HG02678 (cell line): ENCODE measurements at regions not wholly inside any gene's neighbourhood (a gene's known extent, or its start where the extent isn't known, plus 50 kb on each side); places are given as distances from the start of the nearest gene placed in this dataset.

Source experiments
- ATAC-seq: cut with Tn5 transposase; IDR thresholded peaks from one replicate; pipeline ENCODE4 v1.9.1; 2021; ENCODE audit warnings: mild to moderate bottlenecking, moderate library complexity; ENCODE audit not compliant: unreplicated experiment

DNA sequence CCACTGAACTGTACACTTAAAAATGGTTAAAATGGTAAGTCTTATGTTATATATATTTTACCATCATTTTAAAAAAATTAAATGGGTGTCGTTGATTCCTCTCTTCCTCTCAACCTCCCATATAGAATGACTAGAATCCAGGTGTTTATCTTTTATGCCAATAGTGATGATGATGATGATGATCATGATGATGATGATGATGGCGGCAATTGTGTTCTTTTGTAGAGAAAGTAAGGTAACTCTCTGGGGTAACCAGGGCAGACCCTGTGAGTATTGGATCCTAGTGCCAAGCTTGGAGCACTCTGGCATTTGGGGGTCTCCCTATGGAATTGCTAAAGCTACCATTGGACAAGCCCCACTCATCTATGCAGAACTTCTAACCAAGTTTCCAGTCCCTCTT is 113.6 kb downstream of the GLI2 start:
- ATAC-seq: no peak

DNA sequence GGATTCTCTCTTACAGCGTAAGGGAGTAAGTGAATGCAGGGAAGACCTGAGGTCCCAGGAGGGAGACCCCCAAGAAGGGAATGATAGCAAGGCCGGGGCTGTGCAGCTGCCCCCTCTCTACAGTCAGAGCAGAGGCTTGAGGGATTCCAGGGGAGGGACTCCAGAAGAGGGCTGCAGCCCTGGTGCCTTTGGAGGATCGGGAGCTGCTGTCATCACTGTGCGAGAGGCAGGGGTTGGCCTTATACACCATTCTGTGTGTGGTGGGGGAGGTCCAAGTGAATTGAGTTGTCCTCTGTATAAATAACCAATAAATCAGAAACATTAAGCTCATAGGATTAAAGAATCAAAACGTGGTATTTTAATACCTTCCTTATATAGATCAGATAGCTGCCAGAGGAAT is 114.9 kb downstream of the GLI2 start:
- ATAC-seq: no peak

DNA sequence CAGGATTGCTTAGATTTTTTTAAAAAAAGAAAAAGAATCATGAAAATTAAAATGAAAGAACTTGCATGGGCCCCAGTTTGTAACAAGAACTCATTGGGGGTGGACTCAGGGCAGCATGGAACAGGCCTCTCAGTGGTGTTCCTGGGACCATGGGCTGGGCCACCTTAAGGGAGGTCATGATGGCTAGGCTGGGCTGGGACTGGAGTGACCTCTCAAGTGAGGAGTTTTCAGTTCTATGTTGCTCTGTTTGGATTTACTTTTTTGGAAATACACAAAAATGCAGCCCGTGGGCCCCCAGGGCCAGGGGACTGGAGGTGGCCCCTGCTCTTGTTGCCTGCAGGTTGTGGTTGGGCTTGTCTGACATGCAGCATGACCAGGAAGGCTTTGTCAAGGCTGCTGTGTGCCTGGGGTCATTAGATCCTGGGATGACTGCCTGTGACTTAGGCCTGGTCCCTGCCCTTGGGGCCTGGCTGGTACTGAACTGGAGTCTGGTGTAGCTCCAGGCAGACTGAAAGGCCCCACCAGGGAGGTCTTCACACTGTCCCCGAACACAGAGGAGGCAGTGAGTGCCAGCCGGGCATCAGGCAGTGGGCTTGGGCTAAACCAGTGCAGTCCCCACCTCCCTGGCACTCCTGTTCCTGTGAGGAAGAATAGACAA is 115.6 kb downstream of the GLI2 start:
- no peak for ATAC-seq

DNA sequence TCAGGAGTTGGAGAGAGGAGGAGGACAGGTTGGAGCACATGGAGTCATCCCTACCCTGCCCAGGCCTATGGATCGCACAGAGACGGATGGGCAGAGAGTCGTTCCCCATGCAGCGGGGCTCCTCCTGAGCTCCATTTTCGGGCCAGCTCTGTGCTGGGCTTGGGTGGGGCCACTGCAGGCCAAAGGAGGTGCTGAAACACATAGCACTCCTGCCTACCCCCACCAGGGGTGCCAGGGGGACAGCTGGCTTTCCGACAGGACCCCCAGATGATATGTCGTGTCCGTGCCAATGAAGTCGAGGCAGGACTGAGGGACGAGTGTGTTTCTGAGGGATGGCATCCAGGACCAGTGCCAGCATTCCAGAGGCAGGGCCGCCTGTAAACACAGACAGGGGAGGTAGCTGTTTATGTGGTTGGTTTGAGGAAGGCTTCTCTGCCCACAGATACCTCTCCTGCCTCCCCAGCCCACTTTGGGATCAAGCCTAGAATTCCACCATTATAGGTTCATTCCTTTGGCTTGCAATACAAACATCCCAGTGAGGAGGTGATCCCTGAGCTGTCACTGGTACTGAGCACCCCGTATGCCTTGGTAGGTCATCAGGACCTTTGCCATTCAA is 116.6 kb downstream of the GLI2 start:
- ATAC-seq: no peak

DNA sequence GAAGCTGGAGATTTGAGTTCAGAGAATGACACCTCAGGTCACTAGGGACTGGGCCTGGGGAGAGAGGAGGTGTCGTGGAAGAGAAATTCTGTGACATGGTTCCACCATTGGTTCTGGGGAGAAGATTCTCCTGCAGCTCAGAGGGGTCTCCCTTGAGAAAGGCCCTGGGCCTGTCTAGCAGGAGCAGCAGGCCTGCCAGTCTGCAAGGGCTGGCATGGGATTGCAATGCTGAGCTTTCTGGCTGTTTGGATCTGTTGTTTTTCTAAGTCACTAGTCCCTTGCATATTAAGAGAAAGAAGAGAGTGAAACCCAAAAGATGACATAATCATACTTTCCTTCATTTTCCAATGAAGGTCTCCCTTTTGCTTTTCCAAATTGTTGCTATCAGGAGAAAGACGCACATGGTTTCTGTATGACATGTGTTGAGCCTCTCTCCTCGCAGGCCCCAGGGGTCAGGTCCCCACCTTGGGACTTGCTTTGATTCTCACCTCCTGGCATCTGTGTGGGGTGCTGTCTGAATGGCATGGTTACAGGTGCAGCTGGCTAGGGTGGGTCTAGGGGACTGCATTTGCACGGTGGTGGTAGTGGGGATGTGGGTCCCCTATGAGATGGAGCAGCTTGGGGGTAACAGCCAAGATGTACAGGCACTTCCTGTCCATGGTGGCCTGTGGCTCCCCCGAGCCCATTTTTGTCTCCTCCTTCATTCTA is 117.8 kb downstream of the GLI2 start:
- ATAC-seq: no peak

DNA sequence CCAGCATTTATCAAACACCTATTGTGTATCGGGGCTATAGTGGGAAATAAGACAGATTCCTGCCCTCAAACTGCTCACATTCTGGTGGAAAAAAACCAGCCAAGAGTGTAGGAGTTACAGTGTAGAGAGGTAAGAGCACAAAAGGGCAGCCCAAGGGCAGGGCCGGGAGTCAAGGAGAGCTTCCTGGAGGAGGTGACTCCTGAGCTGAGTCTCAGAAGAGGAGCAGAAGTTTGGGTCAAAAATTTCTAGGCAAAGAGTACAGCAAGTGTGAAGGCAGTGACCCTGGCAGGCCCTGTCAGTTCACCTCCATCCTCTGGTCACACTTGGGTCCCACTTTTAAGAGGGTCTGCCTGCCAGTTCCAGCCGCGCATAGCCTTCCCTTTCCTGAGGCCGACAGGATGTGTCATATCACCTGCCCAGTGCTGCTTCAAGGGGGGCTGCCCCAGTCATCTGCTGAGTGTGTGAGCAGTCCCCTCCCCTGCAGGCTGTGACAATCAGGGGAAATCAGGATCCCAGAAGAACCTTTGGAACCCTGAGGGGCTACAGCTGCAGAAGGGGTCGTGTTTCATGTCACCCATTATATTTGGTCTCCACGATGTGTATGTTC is 118.4 kb downstream of the GLI2 start:
- no peak for ATAC-seq

DNA sequence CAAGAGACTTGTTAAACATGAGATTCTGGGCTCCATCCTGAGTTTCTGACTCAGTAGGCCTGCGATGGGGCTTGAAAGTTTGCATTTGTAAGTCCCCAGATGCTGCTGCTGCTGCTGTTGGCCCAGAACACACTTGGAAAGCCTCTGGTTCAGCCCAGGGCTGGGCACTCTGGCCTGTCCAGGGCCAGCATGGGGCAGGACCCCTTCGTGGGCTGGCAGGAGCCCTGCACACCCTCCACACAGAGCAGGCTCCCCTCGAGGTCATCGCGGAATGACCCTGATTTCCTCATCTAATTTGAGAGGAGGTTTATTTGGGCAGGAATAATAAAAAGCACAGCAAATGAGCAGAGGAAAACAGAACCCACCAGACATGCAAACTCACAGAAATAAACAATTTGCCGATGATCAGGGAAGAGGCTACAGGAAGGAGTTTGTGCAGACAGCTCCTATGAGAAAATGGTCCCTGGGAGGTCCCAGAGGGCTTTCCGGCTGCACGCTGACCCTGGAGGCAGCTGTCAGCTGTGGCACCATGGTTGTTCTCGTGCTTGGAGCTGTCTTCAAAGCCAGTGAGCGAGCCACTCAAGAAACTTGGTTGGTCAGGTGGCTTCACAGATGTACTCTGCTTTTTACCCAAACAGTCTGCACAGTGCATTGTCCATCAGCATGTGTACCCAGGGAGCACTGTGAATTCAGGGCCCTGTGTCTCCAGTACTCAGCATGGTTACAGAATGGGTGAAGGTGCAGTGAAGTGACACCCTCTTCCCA is 119.3 kb downstream of the GLI2 start:
- ATAC-seq: no peak

DNA sequence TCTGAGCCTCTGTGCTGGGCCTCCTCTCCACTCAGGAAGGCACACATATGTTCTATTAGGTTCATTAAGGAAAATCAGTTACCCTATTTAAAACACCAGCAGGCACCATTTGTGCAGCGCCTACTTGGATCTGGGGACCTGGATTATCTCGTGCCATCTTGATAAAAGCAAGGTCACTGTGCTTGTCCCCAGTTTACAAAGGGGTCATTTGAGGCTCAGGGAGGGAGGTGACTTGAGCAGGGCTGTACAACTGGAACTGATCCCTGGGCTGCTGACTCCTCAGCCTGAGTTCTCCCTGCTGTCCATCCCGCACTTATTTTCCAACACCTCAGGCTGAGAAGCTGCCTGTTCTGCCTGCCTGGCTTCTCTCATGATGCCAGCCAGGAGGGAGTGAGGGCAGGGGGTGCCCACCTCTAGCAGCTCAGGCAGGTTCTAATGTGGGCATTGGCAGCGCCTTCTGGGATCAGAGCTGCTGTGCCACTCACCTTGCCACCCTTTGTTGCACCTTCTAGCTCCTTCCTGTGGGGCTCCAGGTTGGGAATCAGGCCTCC is 120.3 kb downstream of the GLI2 start:
- ATAC-seq: no peak

DNA sequence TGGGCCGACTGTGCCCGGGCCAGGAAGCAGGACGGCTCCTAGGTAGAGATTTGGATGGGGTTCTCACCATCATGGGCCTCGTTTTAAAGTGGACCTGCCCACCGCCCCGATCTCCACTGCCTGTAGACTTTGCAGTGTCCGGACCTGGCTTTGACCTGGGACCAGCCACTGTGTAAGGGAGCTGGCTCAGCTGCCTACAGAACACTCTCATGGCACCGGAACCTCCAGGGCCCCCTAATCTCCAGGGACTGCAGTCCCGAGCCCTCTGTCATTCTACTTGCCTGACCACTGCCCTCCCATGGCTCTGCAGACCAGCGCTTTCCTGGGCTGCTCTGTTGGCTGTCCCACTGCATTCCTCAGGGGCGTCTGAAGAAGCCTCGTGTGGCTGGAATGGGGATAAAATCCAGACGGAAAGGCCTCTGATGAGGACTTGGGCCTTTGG is 120.8 kb downstream of the GLI2 start:
- ATAC-seq: no peak

DNA sequence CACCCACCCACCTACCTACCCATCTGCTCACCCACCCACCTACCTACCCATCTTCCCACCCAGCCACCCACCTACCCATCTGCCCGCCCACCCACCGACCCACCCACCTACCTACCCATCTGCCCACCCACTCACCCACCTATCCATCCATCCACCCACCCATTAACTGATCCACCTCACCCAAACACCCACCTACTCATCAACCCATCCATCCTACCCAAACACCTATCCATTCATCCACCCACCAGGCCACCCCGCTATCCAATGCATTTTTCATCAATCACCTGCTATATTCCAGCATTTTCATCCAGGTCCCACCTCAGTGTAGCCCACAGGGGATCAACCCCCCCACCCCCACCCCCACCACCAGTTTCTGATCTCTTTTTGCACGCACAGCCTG is 121.8 kb downstream of the GLI2 start:
- ATAC-seq: no peak

DNA sequence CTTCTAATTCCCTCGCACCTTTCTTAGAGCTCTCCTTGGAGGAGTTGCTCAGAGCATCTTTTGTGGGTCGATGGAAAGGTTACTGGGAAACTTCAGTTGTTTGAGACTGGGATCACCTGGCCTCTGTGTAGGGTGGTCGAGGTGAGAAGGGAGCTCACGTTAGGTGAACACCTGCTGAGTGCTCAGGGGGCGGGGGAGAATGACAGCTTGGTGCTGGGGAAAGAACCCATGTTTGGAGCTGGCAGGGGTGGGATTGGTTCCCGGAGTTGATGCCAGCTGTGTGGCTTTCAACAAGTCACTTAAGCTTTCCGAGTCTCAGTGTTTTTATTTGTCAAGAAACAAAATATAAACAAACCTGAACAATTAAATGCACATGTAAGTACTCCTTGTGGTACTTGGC is 122.3 kb downstream of the GLI2 start:
- ATAC-seq: no peak

DNA sequence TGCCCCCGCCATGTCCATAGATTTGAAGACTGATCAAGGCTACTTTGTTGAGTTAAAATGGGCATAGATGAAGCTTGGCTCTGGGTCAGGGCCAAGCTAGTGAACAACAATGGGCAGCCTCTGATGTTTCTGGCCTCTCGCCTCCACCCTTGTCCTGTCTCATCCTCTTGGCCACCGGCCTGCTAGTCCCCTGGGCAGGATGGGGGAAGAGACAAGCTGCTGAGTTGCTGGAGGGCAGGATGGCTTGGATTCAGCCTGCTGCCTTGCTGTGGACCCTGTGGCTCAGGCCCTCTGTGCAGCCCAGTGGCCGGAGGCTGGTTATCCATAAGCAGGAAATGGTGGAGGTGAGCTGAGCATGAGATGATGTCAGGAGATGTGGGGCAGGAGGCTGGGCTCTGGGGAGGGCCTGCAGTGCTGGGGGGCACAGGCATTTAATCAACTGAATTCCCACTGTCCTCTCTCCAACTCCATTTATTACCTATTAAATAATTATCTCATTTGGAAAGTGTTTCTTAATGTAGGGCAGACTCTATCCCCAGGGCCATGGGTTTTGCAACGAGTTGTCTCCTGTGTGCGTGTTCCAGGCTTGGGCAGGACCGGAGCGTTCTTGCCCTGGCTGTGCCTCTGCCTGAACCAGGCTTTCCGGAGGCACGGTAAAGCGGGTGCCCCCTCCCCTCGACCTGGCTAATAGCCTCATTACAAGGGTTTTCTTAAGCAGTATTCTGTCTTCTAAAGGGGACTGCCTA is 122.9 kb downstream of the GLI2 start:
- ATAC-seq: no peak

DNA sequence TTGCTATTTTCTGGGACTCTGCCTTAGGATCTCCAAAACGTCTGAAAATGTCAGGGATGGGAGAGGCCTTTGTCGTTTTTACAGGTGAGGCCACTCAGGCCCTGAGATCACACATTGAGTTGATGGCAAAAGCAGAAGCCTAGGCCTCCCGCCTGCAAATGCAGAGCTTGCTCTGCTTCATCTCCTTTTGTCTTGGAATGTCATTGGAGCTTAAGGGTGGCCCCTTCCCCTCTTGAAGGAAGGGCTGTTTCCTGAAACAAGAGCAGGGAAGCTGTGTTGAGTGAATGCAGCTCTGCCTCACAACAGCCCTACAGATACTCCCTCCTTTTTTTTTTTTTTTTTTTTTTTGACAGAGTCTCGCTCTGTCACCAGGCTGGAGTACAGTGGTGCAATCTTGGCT is 123.5 kb downstream of the GLI2 start:
- no peak for ATAC-seq

DNA sequence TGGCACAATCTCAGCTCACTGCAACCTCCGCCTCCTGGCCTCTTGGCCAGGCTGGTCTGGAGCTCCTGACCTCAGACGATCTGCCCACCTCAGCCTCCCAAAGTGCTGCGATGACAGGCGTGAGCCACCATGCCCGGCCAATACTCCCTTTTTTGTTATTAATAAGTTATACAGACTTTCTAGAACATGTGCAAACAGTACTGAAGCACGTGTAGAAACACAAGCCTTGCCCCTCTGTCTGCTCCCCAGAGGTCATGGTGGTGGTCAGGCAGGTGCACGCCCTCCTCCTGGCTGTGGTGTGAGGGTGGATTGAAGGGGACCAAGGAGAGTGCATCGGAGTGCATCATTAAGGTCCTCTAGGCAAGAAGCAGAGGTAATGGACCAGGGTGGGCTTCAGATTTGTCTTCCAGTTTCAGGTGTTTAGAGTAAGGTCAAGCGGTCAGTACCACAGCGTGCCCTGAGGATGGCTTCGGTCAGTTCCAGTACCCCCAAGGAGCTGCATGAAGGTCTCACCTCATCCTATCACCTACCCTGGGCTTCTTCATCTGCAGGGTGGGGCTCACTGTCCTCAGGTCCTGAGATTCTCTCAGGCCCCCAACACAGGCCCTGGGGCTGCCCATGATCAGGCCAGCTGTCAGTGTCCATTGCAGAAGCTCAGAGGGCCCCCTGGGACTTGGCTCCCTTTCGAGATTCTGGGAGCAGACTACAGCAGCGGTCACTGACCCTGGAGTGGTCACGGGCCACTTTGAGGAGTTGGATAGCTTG is 124.3 kb downstream of the GLI2 start:
- no peak for ATAC-seq

DNA sequence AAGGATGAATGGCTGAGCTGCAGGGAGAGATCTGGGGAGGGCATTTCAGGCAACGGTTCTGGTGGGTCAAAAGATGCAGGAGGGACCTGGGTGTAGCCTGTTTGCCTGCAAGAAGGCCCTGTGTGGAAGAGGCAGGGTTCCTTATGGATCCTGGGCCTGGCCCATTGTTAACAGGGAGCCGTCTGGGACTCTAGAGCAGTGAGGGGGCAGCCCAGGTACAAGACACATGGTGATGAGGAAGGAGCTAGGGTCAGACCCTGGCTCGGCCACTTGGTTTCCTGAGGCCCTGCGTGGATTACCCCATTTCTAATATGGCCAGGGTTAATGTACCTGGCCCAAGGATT is 124.9 kb downstream of the GLI2 start:
- no peak for ATAC-seq

DNA sequence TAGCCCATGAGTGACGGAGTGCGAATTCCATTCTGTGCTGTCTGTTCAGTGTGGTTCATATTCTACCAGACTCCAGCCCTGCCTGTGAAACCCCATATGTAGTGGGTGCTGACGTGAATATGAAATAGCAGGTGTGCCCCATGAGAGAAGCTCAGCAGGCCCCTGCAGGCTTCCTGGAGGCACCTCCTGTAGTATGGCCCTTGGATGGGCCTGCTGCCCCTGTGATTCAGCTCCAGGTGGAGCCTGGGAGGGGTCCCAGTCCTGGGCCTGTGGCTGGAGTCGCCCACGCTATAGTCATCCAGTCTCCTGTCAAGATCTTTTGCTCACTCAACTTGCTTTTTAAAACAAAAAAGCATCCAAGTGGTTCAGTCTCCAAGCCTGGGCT is 125.5 kb downstream of the GLI2 start:
- ATAC-seq: no peak

DNA sequence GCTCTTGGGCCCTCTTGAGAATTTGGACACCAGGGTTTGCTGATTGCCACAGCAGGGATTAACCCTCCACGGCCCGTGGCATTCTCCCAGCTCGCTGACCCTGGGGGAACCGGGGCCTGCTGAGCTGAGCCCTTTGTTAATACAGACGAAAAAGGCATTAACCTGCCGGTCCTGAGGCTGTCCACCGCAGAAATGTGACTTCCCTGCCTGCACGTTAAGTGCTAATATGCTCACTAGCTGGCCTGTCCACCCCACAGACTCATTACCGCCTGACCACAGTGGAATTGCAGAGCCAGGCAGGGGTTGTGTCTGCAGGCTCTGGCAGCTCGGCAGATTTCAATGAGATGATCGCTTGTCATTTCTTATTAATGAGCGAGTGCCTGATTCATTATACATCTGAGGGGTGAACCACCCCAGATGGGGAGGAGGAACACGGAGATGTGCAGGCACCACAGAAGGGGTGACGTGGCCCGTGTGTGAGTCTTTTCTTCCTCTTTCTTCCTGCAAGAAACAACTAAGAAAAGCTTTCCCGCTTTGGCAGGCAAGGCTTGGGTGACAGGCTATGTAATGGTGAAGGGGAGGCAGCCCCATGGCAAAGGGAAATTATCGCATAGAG is 126.0 kb downstream of the GLI2 start:
- no peak for ATAC-seq

DNA sequence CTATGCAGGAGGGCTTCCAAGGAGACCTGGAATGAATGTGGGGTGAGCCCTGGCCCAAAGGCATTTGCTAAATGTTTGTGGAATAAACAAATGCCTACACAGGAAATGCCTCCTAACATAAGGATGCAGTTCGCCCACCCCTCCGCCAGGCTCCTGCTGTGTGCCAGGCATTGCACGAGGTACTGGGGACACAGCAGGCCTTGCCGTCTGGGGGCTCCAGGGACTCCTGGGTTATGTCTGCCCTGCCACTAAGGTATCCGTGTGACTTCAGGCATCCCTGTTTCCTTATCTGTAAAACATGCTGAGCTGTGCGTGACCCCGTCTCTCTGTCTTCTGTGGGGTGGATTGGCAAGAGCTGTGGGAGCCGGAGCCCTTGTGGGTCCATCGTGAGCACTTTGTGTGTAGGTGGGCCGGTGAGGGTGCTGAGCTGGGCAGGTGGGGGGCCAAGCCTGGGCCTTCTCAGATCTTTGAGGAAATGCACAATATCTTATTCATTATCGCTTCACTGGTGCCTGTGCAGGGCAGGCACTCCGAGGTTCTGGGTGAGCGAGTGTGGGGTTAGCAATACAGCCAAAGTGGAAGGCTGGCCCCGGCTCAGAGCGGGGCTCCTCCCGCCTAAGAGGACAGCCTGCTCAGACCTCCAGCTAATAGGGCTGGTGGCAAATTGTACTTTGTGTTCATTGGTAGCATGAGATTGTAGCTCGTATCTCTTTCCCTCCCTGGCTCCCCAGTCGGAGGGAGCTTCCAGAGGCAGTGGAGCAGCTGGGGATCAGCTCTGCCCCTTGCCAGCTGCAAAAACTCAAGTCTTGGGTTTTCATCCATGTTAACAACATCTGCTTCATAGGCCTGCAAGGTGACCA is 126.8 kb downstream of the GLI2 start:
- ATAC-seq: no peak
